ENCODE measurements at regions not wholly inside any gene's neighbourhood (a gene's known extent, or its start where the extent isn't known, plus 50 kb on each side); places are given as distances from the start of the nearest gene placed in this dataset.

DNA sequence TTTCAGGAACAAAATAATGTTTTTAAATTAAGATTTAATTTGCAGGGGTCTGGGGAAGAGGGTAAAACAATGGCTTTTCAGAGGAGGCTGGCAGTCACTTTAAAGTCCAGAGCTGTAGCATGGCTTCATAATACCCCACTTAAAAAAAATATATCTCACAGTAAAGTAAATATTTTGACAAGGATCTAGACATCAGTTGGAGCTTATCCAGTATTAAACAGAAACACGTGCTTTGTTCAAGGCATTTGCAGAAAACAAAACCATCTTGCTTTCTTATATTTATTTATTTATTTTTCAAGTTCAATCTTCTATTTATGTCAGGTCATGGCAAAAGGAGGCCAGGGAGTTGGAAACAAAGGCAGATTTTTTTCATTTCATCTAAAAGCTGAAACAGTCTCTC, 53.3 kb upstream of the PRL start:
- Histone ChIP-seq H2BK120ac (ENCODE audit: low read depth, low read length, poor library complexity, severe bottlenecking) (no peak overlapping the region), H3K4me2 (ENCODE audit: insufficient read depth, insufficient read length, low read length) (no peak overlapping the region), H2BK15ac (ENCODE audit: low read depth, low read length) (no peak overlapping the region), H3K18ac (ENCODE audit: insufficient read length, low read depth, low read length) (no peak overlapping the region), H3K9me3 (ENCODE audit: control insufficient read depth, low read depth, low read length) (no peaks in the 10 kb centered on the region), H3K4ac (ENCODE audit: low read depth, low read length) (no peak overlapping the region), H3K23ac (ENCODE audit: insufficient read length, low read depth, low read length) (no peak overlapping the region), H4K8ac (replicated peaks; ENCODE audit: insufficient read length, low read depth, low read length) (no peak overlapping the region), H3K79me2 (ENCODE audit: insufficient read depth, low read length) (no peaks in the 10 kb centered on the region), H2AK5ac (ENCODE audit: insufficient read length, low read length) (no peak overlapping the region), H4K20me1 (ENCODE audit: control insufficient read depth, insufficient read depth, insufficient read length) (no peaks in the 10 kb centered on the region), H2BK20ac (ENCODE audit: low read depth, low read length, poor library complexity, severe bottlenecking) (no peak overlapping the region), H2BK12ac (ENCODE audit: insufficient read length, low read depth, low read length) (no peak overlapping the region), H3T11ph (ENCODE audit: low read length) (no peak overlapping the region), H3K4me1 (ENCODE audit: insufficient read depth, low read length) (peaks cover 3% of the 10 kb centered on the region; the same call in 1 of the 2 replicates), H2AFZ (ENCODE audit: low read length) (no peak overlapping the region), H3K9ac (ENCODE audit: extremely low read depth, insufficient read length, low read length) (no peak overlapping the region), H3K27ac (ENCODE audit: insufficient read length, low read depth, low read length) (no peak overlapping the region), H3K27me3 (ENCODE audit: insufficient read depth, low read length) (no peaks in the 10 kb centered on the region), H3K56ac (ENCODE audit: insufficient read length, low read depth, low read length) (no peak overlapping the region), H2BK5ac (ENCODE audit: insufficient read length, low read length) (no peak overlapping the region), H4K91ac (ENCODE audit: insufficient read length, low read depth, low read length) (no peak overlapping the region), H4K5ac (ENCODE audit: insufficient read length, low read depth, low read length) (no peak overlapping the region), H3K79me1 (ENCODE audit: insufficient read depth, low read depth, low read length, poor library complexity, severe bottlenecking) (no peaks in the 10 kb centered on the region), H3K23me2 (ENCODE audit: insufficient read length, low read depth, low read length, poor library complexity, severe bottlenecking) (no peaks in the 10 kb centered on the region), H3K14ac (ENCODE audit: insufficient read depth, low read length) (no peak overlapping the region)
- no CpG with 5 or more reads among the region's 1 CpG for WGBS (ENCODE audit: extremely low coverage, insufficient read length, low lambda C conversion rate)
- H3K4me1 Mint-ChIP-seq, result peaks cover 3 to 4% of the 10 kb centered on the region in 2 experiments; a peak in 2 of 4 replicates
- H3K9me3 Mint-ChIP-seq, result no peaks in the 10 kb centered on the region
- H3K27ac Mint-ChIP-seq, result no peak overlapping the region
- DNase-seq, result no peak
- TF ChIP-seq, protein P1, sequence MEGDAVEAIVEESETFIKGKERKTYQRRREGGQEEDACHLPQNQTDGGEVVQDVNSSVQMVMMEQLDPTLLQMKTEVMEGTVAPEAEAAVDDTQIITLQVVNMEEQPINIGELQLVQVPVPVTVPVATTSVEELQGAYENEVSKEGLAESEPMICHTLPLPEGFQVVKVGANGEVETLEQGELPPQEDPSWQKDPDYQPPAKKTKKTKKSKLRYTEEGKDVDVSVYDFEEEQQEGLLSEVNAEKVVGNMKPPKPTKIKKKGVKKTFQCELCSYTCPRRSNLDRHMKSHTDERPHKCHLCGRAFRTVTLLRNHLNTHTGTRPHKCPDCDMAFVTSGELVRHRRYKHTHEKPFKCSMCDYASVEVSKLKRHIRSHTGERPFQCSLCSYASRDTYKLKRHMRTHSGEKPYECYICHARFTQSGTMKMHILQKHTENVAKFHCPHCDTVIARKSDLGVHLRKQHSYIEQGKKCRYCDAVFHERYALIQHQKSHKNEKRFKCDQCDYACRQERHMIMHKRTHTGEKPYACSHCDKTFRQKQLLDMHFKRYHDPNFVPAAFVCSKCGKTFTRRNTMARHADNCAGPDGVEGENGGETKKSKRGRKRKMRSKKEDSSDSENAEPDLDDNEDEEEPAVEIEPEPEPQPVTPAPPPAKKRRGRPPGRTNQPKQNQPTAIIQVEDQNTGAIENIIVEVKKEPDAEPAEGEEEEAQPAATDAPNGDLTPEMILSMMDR (conservative IDR thresholded peaks at IDR 0.05), result no peak
- H3K4me3 Mint-ChIP-seq, result no peak overlapping the region
- no peaks in the 10 kb centered on the region for H3K27me3 Mint-ChIP-seq (ENCODE audit: low read depth)
- H3K36me3 Mint-ChIP-seq (ENCODE audit: insufficient read depth in 1 of 3, low read depth in 3 of 3), result no peaks in the 10 kb centered on the region
